ENCODE measurements at regions not wholly inside any gene's neighbourhood (a gene's known extent, or its start where the extent isn't known, plus 50 kb on each side); places are given as distances from the start of the nearest gene placed in this dataset.

DNA sequence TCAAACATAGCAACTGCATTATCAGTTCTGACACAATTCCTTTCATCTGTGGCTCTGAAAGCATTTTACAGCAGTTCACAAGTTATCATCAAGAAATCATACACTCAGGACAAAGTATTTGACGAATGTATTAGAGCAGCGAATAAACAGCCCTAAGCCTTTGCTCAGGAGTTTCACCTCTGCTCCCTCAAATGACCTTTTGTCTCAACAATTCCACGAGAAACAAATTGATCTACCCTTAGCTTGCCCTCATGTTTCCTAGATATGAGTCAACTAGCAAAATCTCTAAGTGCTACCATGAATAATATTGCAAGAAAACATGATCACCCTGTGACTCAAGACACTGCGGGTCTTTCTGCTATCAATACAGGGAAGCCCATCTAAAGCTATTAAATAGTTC is 396.1 kb downstream of the EFNB2 start:
- Histone ChIP-seq H3K27ac (ENCODE audit: extremely low read depth, low read depth, low read length) (no peak overlapping the region), H3K4me1 (ENCODE audit: control insufficient read depth, insufficient read depth, low read length) (no peaks in the 10 kb centered on the region), H3K36me3 (ENCODE audit: control insufficient read depth in 2 of 2, insufficient read depth in 1 of 2, low read length in 2 of 2) (no peaks in the 10 kb centered on the region), H3K9me3 (ENCODE audit: control insufficient read depth, insufficient read depth, low read depth, low read length) (no peaks in the 10 kb centered on the region), H3K4me3 (ENCODE audit: low read depth, low read length) (no peak overlapping the region)
- ChIA-PET CTCF (no interaction called here), POLR2A (no interaction called here)
- no peak for TF ChIP-seq SP7 (tag by site-specific recombination; IDR thresholded peaks at IDR 0.05)
- no peak for TF ChIP-seq ZNF48 (tag by site-specific recombination; IDR thresholded peaks at IDR 0.05)
- TF ChIP-seq ZNF596 (tag by site-specific recombination; IDR thresholded peaks at IDR 0.05), result no peak
- TF ChIP-seq ZNF140 (tag by site-specific recombination; IDR thresholded peaks at IDR 0.05), result no peak
- TF ChIP-seq ZNF654 (tag by site-specific recombination; IDR thresholded peaks at IDR 0.05; ENCODE audit: low read depth), result no peak
- TF ChIP-seq SP2 (tag by site-specific recombination; IDR thresholded peaks at IDR 0.05), result no peak
- TF ChIP-seq ZNF692 (tag by site-specific recombination; IDR thresholded peaks at IDR 0.05), result no peak
- TF ChIP-seq SP3 (tag by site-specific recombination; IDR thresholded peaks at IDR 0.05), result no peak
- TF ChIP-seq GLI2 (tag by site-specific recombination; IDR thresholded peaks at IDR 0.05; ENCODE audit: borderline replicate concordance, low read depth), result no peak
- TF ChIP-seq ZNF610 (tag by site-specific recombination; IDR thresholded peaks at IDR 0.05; ENCODE audit: borderline replicate concordance), result no peak
- TF ChIP-seq, protein P1, sequence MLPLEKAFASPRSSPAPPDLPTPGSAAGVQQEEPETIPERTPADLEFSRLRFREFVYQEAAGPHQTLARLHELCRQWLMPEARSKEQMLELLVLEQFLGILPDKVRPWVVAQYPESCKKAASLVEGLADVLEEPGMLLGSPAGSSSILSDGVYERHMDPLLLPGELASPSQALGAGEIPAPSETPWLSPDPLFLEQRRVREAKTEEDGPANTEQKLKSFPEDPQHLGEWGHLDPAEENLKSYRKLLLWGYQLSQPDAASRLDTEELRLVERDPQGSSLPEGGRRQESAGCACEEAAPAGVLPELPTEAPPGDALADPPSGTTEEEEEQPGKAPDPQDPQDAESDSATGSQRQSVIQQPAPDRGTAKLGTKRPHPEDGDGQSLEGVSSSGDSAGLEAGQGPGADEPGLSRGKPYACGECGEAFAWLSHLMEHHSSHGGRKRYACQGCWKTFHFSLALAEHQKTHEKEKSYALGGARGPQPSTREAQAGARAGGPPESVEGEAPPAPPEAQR (tag by site-specific recombination; IDR thresholded peaks at IDR 0.05), result no peak
- no peak for TF ChIP-seq ZNF76 (tag by site-specific recombination; IDR thresholded peaks at IDR 0.05; ENCODE audit: borderline replicate concordance, low read depth)
- TF ChIP-seq, protein P2, sequence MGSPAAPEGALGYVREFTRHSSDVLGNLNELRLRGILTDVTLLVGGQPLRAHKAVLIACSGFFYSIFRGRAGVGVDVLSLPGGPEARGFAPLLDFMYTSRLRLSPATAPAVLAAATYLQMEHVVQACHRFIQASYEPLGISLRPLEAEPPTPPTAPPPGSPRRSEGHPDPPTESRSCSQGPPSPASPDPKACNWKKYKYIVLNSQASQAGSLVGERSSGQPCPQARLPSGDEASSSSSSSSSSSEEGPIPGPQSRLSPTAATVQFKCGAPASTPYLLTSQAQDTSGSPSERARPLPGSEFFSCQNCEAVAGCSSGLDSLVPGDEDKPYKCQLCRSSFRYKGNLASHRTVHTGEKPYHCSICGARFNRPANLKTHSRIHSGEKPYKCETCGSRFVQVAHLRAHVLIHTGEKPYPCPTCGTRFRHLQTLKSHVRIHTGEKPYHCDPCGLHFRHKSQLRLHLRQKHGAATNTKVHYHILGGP (tag by site-specific recombination; IDR thresholded peaks at IDR 0.05), result no peak
- no peak for TF ChIP-seq ZNF18 (tag by site-specific recombination; IDR thresholded peaks at IDR 0.05)
- TF ChIP-seq ZNF391 (tag by site-specific recombination; IDR thresholded peaks at IDR 0.05; ENCODE audit: borderline replicate concordance, low read depth), result no peak
- no peak for TF ChIP-seq HOXA7 (CRISPR knock-in tag; IDR thresholded peaks at IDR 0.05; ENCODE audit: borderline replicate concordance)

GRCh38 chr13:106138620-106139019 is 396.8 kb downstream of the EFNB2 start:
- ChIA-PET POLR2A (no interaction called here), CTCF (no interaction called here)
- H3K4me3 ChIP-seq (ENCODE audit: low read depth, low read length), result no peak overlapping the region
- no peak overlapping the region for H3K27ac ChIP-seq (ENCODE audit: extremely low read depth, low read depth, low read length)
- no peaks in the 10 kb centered on the region for H3K36me3 ChIP-seq (ENCODE audit: control insufficient read depth in 2 of 2, insufficient read depth in 1 of 2, low read length in 2 of 2)
- TF ChIP-seq SP7 (tag by site-specific recombination; IDR thresholded peaks at IDR 0.05), result no peak
- no peak for TF ChIP-seq ZNF580 (tag by site-specific recombination; IDR thresholded peaks at IDR 0.05)
- no peak for TF ChIP-seq ZNF19 (tag by site-specific recombination; IDR thresholded peaks at IDR 0.05; ENCODE audit: low read depth)
- no peak for TF ChIP-seq ZNF292 (tag by site-specific recombination; IDR thresholded peaks at IDR 0.05; ENCODE audit: borderline replicate concordance, low read depth)
- TF ChIP-seq ZNF416 (tag by site-specific recombination; IDR thresholded peaks at IDR 0.05), result no peak
- no peak for TF ChIP-seq BCL11A (tag by site-specific recombination; IDR thresholded peaks at IDR 0.05; ENCODE audit: low read depth)
- no peak for TF ChIP-seq REPIN1 (tag by site-specific recombination; IDR thresholded peaks at IDR 0.05; ENCODE audit: low read depth)
- no peaks in the 10 kb centered on the region for H3K4me1 ChIP-seq (ENCODE audit: control insufficient read depth, insufficient read depth, low read length)
- no peaks in the 10 kb centered on the region for H3K9me3 ChIP-seq (ENCODE audit: control insufficient read depth, insufficient read depth, low read depth, low read length)
